GM21526 (cell line): ENCODE measurements at regions not wholly inside any gene's neighbourhood (a gene's known extent, or its start where the extent isn't known, plus 50 kb on each side); places are given as distances from the start of the nearest gene placed in this dataset.

Experiments used
- ATAC-seq: cut with Tn5 transposase; IDR thresholded peaks from one replicate; pipeline ENCODE4 v1.9.1; 2021; ENCODE audit warnings: moderate library complexity; ENCODE audit not compliant: unreplicated experiment, low FRiP score

DNA sequence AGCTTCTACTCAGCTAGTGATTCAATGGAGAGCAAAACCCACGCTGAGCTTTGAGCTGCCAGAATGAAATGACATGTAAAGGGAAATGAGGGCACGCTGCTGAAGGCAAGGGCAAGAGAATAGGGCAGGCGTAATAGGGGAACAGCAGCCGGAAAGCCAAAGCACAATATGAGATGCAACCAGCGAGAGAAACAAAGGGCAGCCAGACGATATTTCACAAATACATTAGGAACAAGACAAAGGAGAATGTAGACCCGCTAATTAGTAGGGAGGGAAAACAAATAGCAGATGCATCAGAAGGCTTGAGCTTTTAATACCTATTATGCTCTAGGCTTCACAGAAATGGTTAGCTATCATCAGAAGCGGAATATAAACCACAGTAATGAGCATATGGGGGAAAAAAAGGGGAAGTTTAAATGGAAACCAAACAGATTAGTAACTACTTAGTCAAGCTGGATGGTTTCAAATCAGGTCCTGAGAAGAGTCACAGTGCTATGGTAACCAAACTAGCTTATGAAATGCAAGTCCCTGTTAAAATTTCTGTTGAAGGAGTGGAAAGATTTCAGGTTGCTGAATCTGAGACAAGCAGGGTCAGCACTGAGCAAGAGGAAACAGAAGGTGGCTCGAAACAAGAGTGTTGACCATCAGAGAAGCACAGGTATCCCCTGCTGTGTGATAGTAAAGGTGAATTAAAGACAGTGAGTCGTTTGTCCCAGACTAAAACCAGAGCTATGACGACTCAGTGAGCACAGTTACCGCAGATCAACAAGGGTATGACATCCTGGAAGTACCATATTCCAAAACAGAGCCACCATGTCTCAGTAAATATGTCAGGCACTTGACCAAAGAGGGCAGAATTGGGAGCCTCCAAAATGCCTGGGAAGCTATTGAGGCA is 496.9 kb upstream of the CELF2 start:
- peak; percentile 97 for ATAC-seq

DNA sequence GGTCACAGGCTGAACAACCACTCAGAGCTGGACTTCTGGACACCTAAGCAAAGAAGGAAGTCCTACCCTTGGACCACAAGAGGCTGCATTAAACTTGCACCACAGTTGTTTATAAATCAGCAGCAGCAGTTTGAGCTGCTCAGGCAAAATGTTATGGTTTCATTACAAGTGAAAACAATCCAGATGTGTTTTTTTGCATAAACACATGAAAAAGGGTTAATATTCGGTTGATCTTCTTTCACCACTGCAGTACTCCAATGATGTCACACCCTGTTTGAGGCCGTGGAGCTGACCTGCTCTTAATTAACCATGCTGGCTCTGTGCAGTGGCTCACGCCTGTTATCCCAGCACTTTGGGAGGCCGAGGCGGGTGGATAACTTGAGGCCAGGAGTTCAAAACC is 490.8 kb upstream of the CELF2 start:
- no peak for ATAC-seq

DNA sequence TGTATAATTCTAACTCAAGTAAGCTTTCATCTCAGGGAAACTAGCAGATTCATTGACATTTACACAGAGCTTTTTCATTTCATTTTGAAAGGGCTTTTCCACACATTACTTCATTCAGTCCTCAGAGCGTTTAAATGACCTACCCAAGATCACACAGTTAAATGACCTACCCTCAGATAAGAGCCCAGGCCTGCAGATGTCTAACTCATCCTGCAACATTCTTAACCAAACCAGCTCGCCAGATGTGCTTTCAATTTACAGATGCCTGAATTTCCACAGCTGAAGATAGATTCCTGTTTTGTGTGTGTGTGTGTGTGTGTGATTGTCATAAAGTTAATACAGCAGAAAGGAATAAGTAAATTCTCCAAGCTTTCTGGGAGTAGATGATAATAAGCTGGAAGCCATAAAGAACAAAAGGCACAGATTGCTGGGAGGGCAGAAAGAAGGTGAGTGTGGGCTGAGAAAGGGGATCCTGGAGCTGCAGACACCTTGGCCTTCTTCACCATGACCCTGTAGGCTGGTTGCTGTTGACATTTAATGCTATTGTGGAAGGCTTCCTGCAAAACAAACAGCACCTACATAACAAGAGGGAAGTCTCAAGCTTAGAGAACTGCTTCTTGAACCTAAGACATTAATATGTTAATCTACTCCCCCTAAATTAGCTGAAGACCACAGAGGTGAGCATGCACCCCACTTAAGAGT is 489.7 kb upstream of the CELF2 start:
- no peak for ATAC-seq

DNA sequence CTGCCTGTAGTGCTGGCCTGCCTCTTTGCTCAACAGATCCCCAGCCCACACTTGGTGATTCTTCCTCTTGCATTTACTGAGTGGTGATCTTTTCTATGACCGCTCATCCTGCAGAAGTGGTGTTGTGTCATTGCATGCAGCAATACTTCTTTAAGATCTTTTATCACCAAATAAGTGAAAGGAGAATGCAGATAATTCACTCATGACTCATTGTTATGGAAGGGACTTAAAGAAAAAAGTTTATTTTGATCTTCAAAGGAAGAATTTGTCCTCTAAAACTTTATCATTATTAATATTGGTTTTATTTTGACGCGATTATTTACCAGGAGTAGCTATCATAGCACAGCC is 489.1 kb upstream of the CELF2 start:
- no peak for ATAC-seq

DNA sequence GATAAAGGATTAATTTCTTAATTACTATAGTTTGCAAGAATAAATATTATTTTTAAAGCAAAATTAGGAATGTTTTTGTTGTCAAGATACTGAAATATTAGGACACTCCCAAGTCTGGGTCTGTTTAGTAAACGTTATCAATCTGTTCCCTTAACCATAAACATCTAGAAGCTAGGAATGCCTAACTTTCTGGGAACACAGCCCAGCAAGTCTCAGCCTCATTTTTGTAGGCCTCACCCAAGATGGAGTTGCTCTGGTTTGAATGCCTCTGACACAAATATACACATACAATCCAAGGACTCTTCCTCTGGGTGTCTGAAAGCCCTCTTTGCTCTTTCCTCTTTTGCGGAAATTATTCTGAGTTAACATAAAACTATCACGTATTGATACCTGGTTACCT is 487.4 kb upstream of the CELF2 start:
- no peak for ATAC-seq

DNA sequence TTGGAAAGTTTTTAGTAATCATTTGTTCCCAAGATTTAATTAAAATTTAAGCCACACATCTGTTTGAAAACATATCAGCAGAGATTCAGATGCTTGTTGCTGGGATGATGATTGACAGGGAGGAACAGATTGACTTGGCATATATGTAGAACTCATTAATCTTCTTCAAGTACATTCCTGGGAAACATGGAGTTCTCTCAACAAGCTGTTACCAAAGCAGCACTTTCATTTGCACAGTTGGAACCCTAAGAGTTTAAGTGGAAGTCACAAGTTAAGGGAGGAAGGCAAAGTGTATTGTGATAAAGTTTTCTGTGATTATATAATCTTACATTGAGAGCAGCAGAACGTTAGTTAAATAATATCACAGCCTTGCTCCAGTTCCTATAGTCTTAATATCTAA is 485.4 kb upstream of the CELF2 start:
- no peak for ATAC-seq

DNA sequence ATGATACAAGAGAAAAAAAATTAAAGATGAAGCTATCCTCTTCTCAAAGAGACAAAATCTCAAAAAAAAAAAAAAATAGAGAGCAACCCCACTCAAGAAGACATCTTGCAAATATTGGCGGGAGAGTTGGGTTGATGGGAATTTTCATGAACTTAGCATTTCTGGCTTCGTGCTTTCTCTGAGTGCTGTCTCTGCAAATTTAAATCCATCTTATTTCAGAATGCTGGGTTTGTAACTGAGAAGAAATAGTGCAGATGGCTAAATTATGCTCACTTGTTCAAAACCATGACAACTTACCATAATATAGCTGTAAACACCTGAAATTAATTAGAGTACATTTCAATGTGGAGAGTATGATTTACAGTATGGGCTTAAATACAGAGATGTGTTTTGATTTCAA is 484.8 kb upstream of the CELF2 start:
- ATAC-seq, result no peak

DNA sequence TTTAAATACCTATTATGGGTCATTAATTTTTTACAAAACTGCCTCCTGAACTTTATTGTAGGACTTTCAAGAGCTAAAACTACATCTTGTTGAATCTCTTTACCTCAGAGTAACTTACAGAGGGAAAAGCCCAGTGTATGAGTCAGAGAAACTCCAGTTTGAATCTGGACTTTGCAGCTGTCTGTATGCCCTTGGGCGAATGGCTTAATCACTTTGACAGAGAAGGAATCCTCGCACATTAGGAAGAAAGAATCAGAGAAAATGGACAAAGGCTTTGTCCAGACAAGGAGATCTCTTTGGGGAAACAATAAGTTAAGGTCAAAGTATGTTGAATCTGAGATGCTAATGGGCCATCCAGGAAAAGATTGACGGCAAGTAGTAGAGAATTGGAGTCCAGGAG is 484.2 kb upstream of the CELF2 start:
- ATAC-seq, result no peak

DNA sequence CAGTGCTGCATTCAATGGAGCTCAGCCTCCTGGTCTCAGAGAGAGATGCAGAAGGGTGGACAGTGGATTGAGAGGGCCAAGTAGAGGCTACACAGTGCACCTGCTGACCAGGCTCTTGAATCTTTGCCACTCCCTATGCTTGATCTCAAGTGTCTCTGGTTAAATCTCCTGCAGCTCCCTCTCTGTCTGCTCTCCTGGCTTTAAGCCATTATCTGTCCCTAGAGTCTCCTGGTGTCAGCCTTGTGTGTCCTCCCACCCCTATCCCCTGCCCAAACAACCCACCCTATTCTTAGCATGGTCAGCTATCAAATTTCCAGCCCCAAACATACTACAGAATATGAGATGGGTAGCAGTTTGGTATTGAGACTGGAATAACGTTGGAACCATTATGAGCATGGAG is 479.3 kb upstream of the CELF2 start:
- no peak for ATAC-seq

DNA sequence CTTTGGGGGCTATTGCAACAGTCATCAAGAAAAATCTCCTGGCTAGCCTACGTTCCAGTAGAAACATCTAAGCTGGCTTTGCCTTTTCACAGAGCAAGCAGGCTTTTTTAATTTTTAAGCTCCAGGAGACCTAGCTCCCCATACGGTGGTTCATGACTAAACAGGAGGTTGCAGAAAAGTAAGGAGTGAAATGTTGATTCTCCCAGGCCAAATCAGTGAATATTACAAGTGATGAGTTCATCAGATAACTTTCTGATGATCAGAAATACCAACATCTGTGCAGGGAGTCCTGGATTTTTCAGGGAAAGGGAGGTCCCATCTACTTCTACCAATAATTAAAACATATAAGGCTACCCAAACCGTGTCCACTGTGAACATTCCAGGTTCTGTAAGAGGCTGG is 477.3 kb upstream of the CELF2 start:
- ATAC-seq, result no peak

DNA sequence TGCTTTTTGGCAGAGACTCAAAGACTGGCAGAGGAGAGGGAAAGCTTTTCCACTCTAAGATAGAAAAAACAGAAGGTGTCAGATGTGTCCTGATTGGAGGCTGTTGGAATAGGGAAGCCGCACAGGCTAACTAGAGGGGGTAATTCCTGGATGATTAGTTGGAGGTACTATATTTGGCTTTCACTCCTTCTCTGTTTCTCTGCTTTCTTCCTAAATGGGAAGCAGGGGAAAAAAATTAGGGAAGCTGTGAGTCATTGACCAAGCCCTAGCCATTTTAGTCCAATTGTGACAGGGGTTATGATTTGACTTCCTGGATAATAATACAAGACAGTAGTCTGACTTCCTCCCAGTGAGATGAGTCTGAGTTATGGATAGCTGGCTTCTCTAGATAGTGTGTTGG is 475.2 kb upstream of the CELF2 start:
- ATAC-seq, result no peak

DNA sequence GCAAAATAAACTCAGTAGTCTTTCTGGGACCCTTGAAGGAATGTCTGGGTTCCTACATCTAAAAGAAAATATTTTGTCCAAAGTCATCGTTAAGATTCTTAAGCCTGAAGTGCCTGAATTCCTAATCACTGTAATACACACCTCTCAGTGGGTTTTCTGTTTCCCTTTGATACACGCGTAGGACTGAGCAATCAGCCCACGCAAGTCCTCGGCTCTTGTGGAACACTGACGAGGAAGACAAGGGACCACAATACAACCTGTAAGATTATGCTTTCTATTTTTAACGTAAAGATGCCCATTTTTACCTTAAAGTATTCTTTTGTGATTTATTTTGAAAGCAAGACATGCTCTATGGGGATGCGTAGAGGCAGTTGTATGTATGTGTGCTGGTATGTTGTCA is 472.8 kb upstream of the CELF2 start:
- ATAC-seq, result no peak

DNA sequence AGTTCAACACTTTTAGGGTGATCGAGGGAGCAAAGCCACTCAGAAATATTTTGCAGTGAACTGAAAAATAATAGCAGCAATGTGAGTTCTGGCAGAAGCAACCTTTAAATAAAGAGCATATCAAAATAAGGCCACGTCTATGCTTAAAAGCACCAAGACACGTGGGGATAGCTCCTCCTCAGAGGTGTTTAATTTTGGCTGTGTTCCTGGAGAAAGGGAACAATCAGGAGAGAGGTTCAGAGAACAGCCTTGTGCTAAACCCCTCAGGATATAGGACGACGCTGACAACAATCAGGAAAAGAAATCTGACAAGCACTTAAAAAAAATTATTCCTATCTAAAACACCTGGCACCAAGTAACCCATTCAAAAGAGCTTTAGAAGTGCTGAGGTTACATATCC is 471.9 kb upstream of the CELF2 start:
- no peak for ATAC-seq

DNA sequence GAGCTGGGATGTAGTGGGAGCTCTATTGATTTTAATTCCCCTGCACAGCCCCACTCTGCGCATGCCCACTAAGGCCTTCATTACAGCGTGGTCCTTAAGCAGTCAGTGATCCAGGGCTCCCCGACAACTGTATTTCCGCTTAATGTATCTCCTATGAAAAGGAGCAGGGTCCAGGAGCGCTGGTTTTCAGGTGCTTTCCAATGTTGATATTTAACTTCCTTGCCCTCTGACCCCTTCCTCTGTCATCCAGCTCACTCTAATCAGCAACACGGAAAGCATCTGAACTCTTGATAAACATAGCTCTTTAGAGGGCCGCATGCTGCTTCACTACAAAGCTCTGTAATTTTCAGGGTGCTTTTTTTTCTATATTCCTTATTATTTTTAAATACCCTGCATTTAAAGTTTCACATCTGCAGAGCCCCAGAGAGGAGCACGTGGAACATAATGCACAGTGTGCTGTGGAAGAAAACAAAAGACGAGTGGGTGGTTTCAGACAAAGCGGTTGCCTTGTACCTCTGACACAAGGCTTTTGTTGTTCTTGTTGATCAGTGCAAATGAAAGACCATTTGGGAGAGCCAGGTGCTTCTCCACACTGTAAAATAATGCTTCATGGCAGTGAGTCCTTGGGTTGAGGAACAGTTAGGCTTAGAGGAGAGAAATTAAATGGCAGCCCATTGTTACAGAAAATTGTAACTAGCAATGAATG is 465.9 kb upstream of the CELF2 start:
- ATAC-seq, result no peak

DNA sequence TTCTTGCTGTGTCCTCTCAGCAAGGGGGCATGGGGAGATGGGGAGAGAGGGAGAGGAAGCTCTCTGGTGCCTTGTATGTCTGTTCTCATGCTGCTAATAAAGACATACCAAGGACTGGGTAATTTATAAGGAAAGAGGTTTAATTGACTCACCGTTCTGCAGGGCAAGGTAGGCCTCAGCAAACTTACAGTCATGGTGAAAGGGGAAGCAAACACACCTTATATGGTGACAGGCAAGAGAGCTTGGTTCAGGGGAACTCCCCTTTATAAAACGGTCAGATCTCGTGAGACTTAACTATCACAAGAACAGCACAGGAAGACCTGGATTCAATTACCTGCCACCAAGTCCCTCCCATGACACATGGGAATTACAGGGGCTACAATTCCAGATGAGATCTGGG is 464.7 kb upstream of the CELF2 start:
- no peak for ATAC-seq

DNA sequence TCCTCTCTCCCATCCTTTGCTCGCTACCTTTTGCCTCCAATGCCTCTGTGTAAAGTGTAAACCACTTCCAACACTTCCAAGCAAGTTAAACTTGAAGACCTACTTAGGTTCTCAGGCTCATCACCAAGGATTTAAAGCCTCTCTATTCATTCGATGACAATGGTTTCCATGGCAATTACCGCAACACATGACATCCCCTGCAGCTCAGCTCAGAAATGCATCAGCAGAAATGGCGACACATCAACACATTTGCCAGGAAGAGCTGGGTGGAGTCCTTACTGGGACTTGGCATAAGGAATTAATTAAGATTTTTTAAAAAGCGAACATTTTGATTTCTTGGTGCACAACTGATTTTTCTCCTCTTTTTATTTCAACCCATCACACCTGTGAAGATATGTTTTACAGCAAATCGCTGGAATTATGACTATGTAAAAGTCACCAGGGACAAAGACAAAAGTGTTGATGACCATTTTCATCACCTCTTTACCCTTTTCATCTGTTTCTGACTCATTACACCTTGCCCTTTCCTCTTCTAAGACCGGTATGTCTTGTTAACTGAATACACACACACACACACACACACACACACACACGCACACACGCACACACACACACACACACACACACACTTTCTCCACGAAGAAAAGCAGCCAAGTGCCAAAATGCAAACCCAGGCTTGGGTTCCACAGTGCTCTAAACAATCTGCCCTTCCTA is 453.4 kb upstream of the CELF2 start:
- no peak for ATAC-seq

DNA sequence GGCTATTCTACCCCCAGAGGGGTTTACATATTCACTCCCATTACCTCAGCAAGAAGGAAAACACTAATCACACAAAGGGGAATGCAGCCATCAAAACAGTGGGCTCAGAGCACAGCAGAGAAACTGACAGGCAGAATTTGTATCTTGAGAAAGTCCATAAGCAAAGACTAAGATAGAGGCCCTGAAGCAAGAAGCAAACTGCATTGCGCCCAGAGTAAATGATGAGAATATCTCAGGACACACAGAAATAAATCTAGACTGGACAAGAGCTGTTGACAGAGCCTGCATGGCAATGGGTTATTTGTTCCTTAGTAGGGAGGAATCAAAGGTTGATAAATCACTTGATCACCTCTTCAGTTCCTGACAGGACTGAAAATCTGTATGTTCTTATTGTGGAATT is 440.7 kb upstream of the CELF2 start:
- ATAC-seq, result no peak

DNA sequence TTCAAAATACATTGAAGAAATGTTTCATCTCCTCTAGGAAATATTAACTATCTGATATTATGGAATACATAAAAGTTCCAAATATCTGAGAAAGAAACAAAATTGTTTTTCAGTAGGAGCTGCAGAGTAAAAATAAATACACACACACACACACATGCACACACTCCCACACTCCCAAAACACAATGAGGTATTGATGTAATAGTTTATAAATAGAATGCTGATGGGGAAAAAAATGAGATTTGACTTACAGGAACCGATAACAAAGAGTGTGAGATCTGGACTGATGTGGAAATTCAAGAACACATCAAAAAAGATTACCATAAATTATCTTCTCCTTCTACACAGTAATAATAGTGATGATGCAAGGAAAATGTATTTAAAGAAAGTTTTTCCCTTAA is 438.0 kb upstream of the CELF2 start:
- ATAC-seq, result no peak

DNA sequence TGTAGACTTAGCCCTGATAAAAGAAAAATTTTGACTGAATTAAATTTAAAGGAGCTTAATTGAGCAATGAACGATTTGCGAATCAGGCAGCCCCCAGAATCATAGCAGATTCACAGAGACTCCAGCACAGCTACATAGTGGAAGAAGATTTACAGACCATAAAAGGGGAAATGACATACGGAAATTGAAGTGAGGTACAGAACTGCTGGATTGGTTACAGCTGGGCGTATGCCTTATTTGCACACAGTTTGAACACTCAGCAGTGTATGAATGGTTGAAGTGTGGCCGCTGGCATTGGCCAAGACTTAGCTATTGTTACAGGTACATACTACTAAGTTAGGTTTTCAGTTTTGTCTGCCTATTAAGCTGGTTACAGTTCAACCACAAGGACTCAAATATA is 433.5 kb upstream of the CELF2 start:
- no peak for ATAC-seq

DNA sequence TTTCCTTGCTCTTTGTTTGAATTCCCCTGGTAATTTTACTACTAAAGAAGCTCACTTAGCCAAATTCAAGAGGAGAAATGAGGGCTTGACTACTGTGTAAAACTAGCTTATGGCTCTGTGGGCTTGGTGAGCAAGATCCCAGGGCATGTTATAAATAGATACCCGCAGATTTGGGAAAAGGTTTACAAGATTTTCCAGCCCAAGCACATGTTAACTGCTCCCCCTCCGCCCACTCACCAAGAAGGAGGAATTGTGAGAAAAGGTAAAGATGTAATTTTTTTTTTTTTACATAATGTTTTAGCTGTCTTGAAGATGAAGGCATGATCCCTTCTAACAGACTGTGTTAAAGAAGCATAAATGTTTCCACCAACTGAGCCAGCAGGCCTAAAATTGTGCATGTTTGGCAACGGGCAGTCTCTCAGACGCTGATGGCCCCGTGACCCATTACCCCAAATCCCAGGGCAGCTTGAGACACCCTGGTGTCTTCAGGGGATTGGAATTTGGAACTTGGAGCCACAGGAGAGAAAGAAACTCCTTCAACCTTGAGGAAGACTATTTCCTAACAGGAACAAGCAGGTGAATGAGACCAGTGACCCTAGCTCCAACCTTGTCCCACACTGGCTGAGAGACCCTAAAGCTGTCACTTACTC is 429.8 kb upstream of the CELF2 start:
- ATAC-seq, result no peak
